GM23338 (cell line): ENCODE measurements at regions not wholly inside any gene's neighbourhood (a gene's known extent, or its start where the extent isn't known, plus 50 kb on each side); places are given as distances from the start of the nearest gene placed in this dataset.

Experiments used
- ATAC-seq: fragments of 200-7000 bp; cut with Tn5 transposase; 3 replicates; pipeline ENCODE4 v1.9.1; 2020
- DNase-seq: peaks from one replicate; pipeline ENCODE4 v3.0.0-alpha.2; 2015; ENCODE audit warnings: low spot score
- H2AFZ ChIP-seq: fragments of 200-600 bp; sonication (generic); 2 replicates; pipeline ENCODE4 v1.8.0; 2016; ENCODE audit warnings: antibody characterized with exemption, mild to moderate bottlenecking, moderate library complexity
- H3F3A ChIP-seq: fragments of 200-600 bp; sonication (generic); replicated peaks from 2 replicates; pipeline ENCODE4 v1.8.0; 2017; ENCODE audit warnings: antibody characterized with exemption, mixed run types, low read depth
- H3K27ac ChIP-seq: fragments of 200-600 bp; sonication (generic); 2 replicates; pipeline ENCODE4 v1.6.1; 2016; ENCODE audit warnings: low read depth
- H3K27me3 ChIP-seq: fragments of 200-600 bp; sonication (generic); 2 replicates; pipeline ENCODE4 v1.8.0; 2016; ENCODE audit warnings: mild to moderate bottlenecking, mixed run types, moderate library complexity; ENCODE audit not compliant: insufficient read depth
- H3K36me3 ChIP-seq: fragments of 200-600 bp; sonication (generic); 2 replicates; pipeline ENCODE4 v1.8.0; 2016; ENCODE audit warnings: mild to moderate bottlenecking; ENCODE audit not compliant: insufficient read depth
- H3K4me1 ChIP-seq: fragments of 200-600 bp; sonication (generic); 2 replicates; pipeline ENCODE4 v1.8.0; 2016; ENCODE audit warnings: mild to moderate bottlenecking, moderate library complexity; ENCODE audit not compliant: insufficient read depth
- H3K4me2 ChIP-seq: fragments of 200-600 bp; sonication (generic); 2 replicates; pipeline ENCODE4 v1.7.1; 2017; ENCODE audit warnings: mixed run types
- H3K4me3 ChIP-seq: fragments of 200-600 bp; sonication (generic); 2 replicates; pipeline ENCODE4 v1.6.1; 2016; ENCODE audit warnings: mixed run types
- H3K79me2 ChIP-seq: fragments of 200-600 bp; sonication (generic); replicated peaks from 2 replicates; pipeline ENCODE4 v1.8.0; 2017; ENCODE audit warnings: mild to moderate bottlenecking; ENCODE audit not compliant: insufficient read depth
- H3K9me2 ChIP-seq: fragments of 200-600 bp; sonication (generic); 2 replicates; pipeline ENCODE4 v1.8.0; 2017; ENCODE audit not compliant: insufficient read depth
- H4K20me1 ChIP-seq: fragments of 200-600 bp; sonication (generic); replicated peaks from 2 replicates; pipeline ENCODE4 v1.8.0; 2017; ENCODE audit warnings: mild to moderate bottlenecking; ENCODE audit not compliant: insufficient read depth
- H3K27ac Mint-ChIP-seq: 2 replicates; pipeline ENCODE4 v1.8.0; 2020; ENCODE audit warnings: inconsistent platforms, mild to moderate bottlenecking, moderate library complexity, mixed read lengths
- H3K27me3 Mint-ChIP-seq: 3 replicates; pipeline ENCODE4 v1.8.0; 2022; ENCODE audit warnings: low read depth, mild to moderate bottlenecking, moderate library complexity, mixed read lengths, inconsistent platforms; ENCODE audit not compliant: insufficient read depth, poor library complexity
- H3K36me3 Mint-ChIP-seq: 3 replicates; pipeline ENCODE4 v1.8.0; 2021; ENCODE audit warnings: low read depth, mild to moderate bottlenecking, inconsistent platforms, moderate library complexity, mixed read lengths
- H3K4me1 Mint-ChIP-seq: 3 replicates; pipeline ENCODE4 v1.8.0; 2020; ENCODE audit warnings: mild to moderate bottlenecking, inconsistent platforms, mixed read lengths
- H3K4me3 Mint-ChIP-seq: 3 replicates; pipeline ENCODE4 v1.8.0; 2021; ENCODE audit warnings: moderate library complexity, mild to moderate bottlenecking, inconsistent platforms, mixed read lengths
- H3K9me3 Mint-ChIP-seq: 3 replicates; pipeline ENCODE4 v1.8.0; 2020; ENCODE audit warnings: moderate library complexity, mild to moderate bottlenecking, inconsistent platforms, mixed read lengths
- CREB1 ChIP-seq: fragments of 250-450 bp; sonication (Bioruptor Pico); IDR thresholded peaks from 2 replicates; pipeline ENCODE4 v1.5.0; 2020; ENCODE audit warnings: low read depth, mild to moderate bottlenecking, moderate library complexity
- ETS1 ChIP-seq: IDR thresholded peaks from 2 replicates; pipeline ENCODE4 v1.6.1; 2016; ENCODE audit warnings: antibody characterized with exemption
- EZH2 ChIP-seq: fragments of 200-600 bp; sonication (generic); IDR thresholded peaks from one replicate; pipeline ENCODE4 v1.8.0; 2017; ENCODE audit warnings: antibody characterized with exemption, mild to moderate bottlenecking, low read depth; ENCODE audit not compliant: unreplicated experiment
- EZH2phosphoT487 ChIP-seq: fragments of 200-600 bp; sonication (generic); IDR thresholded peaks from one replicate; pipeline ENCODE4 v1.8.1; 2018; ENCODE audit warnings: antibody characterized with exemption; ENCODE audit not compliant: unreplicated experiment
- JUNB ChIP-seq: IDR thresholded peaks from one replicate; pipeline ENCODE4 v1.6.1; 2016; ENCODE audit warnings: antibody characterized with exemption; ENCODE audit not compliant: unreplicated experiment
- NANOG ChIP-seq: IDR thresholded peaks from 2 replicates; pipeline ENCODE4 v1.6.1; 2016; ENCODE audit warnings: antibody characterized with exemption, borderline replicate concordance
- POLR2AphosphoS5 ChIP-seq: IDR thresholded peaks from 2 replicates; pipeline ENCODE4 v1.6.1; 2016; ENCODE audit warnings: antibody characterized with exemption, low read depth
- REST ChIP-seq: IDR thresholded peaks from one replicate; pipeline ENCODE4 v1.6.1; 2018; ENCODE audit warnings: antibody characterized with exemption; ENCODE audit not compliant: unreplicated experiment
- STAT1 ChIP-seq: IDR thresholded peaks from one replicate; pipeline ENCODE4 v1.6.1; 2016; ENCODE audit warnings: antibody characterized with exemption; ENCODE audit not compliant: unreplicated experiment
- ZNF331 ChIP-seq: fragments of 250-450 bp; sonication (Bioruptor Pico); IDR thresholded peaks from 2 replicates; pipeline ENCODE4 v1.5.0; 2020; ENCODE audit warnings: low read depth, mild to moderate bottlenecking, moderate library complexity
- TF ChIP-seq, protein P1 (sequence below), 2 experiments: fragments of 200-600 bp in 1 of 2; sonication (generic) in 1 of 2; conservative IDR thresholded peaks; 2 replicates each; pipeline versions ENCODE4 v1.5.1 to v1.6.1; 2016 to 2017; ENCODE audit warnings: antibody characterized with exemption in 2 of 2, low read depth in 2 of 2, mild to moderate bottlenecking in 2 of 2, moderate library complexity in 1 of 2

GRCh38 chr20:52332230-52332629, 140.7 kb upstream of the ZFP64 start (continued):
- TF ChIP-seq ZNF331 (CRISPR knock-in tag): no peak
- TF ChIP-seq, protein P1, sequence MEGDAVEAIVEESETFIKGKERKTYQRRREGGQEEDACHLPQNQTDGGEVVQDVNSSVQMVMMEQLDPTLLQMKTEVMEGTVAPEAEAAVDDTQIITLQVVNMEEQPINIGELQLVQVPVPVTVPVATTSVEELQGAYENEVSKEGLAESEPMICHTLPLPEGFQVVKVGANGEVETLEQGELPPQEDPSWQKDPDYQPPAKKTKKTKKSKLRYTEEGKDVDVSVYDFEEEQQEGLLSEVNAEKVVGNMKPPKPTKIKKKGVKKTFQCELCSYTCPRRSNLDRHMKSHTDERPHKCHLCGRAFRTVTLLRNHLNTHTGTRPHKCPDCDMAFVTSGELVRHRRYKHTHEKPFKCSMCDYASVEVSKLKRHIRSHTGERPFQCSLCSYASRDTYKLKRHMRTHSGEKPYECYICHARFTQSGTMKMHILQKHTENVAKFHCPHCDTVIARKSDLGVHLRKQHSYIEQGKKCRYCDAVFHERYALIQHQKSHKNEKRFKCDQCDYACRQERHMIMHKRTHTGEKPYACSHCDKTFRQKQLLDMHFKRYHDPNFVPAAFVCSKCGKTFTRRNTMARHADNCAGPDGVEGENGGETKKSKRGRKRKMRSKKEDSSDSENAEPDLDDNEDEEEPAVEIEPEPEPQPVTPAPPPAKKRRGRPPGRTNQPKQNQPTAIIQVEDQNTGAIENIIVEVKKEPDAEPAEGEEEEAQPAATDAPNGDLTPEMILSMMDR (conservative IDR thresholded peaks at IDR 0.05; ENCODE audit: low read depth in 2 of 2): no peak
- TF ChIP-seq CREB1 (CRISPR knock-in tag): no peak
- no peak for TF ChIP-seq EZH2phosphoT487

DNA sequence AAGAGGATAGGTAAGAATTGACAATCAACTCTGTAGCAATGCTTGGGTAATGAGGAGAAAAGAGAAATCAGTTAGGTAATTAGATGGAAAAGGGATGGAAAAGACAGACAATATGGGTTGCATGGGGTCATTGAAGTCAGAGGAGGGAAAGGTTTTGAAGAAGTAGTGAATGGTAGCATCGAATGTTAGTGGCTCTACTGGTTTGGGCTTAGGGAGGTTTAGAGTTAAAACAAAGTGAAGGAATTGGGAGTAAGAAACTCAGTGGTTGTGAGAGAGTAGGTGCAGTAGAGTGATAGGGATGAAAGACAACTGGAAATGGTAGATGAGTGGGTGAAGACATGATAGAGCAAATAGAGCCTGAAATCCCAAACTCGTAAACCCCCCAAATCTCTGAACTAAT, 140.1 kb upstream of the ZFP64 start:
- Histone ChIP-seq H3K79me2 (no peaks in the 10 kb centered on the region), H3K4me1 (no peaks in the 10 kb centered on the region), H3F3A (no peaks in the 10 kb centered on the region), H3K9me2 (peaks cover 26% of the 10 kb centered on the region), H3K36me3 (no peaks in the 10 kb centered on the region; the same call in 1 of the 2 replicates), H3K4me3 (no peak overlapping the region), H3K4me2 (no peak overlapping the region), H3K27me3 (no peaks in the 10 kb centered on the region), H2AFZ (no peak overlapping the region), H4K20me1 (no peaks in the 10 kb centered on the region), H3K27ac (no peak overlapping the region)
- ATAC-seq (no peak), DNase-seq (no peak)
- Mint-ChIP-seq H3K36me3 (no peaks in the 10 kb centered on the region), H3K4me3 (no peak overlapping the region), H3K4me1 (no peaks in the 10 kb centered on the region), H3K27me3 (peaks cover 2% of the 10 kb centered on the region), H3K9me3 (peaks cover 6% of the 10 kb centered on the region; the same call in 2 of the 3 replicates), H3K27ac (no peak overlapping the region)
- TF ChIP-seq REST (no peak), NANOG (no peak), ZNF331 (CRISPR knock-in tag) (no peak), STAT1 (no peak), JUNB (no peak), POLR2AphosphoS5 (no peak), ETS1 (no peak), EZH2 (no peak), EZH2phosphoT487 (no peak)
- TF ChIP-seq, protein P1 (conservative IDR thresholded peaks at IDR 0.05; ENCODE audit: low read depth in 2 of 2): no peak
